K562 (cell line): ENCODE measurements at regions not wholly inside any gene's neighbourhood (a gene's known extent, or its start where the extent isn't known, plus 50 kb on each side); places are given as distances from the start of the nearest gene placed in this dataset.

Experiments used
- COPS2 ChIP-seq: fragments of 450-650 bp; conservative IDR thresholded peaks from 2 replicates; pipeline ENCODE4 v1.6.1; 2016; ENCODE audit warnings: mild to moderate bottlenecking, moderate library complexity
- KDM1A ChIP-seq, 2 experiments: fragments of 450-650 bp; IDR thresholded peaks; 2 replicates each; pipeline ENCODE4 v1.6.1; 2016; ENCODE audit warnings: mild to moderate bottlenecking in 2 of 2
- REST ChIP-seq, 2 experiments: fragments of 450-650 bp; formaldehyde crosslinking in 1 of 2; IDR thresholded peaks; 2 replicates each; pipeline versions ENCODE4 v1.4.0 to v1.6.1; 2014 to 2020; ENCODE audit warnings: mild to moderate bottlenecking in 2 of 2, borderline replicate concordance in 1 of 2, low read depth in 1 of 2
- RREB1 ChIP-seq: fragments of 250-450 bp; sonication (Bioruptor Pico); IDR thresholded peaks from 2 replicates; pipeline ENCODE4 v1.4.0; 2020
- TBP ChIP-seq: optimal IDR thresholded peaks from 2 replicates; pipeline ENCODE3; 2011; ENCODE audit warnings: low read depth, low read length, improper control_type of control experiment
- TF ChIP-seq, protein P1 (sequence below), 3 experiments: IDR thresholded peaks in 2 of 3; conservative IDR thresholded peaks in 1 of 3; 2 replicates each; pipeline ENCODE4 v1.5.1; 2011 to 2012; ENCODE audit warnings: low read length in 3 of 3, mild to moderate bottlenecking in 3 of 3, control low read depth in 2 of 3, improper control_type of control experiment in 1 of 3, inconsistent platforms in 1 of 3, low read depth in 1 of 3, mixed read lengths in 1 of 3, moderate library complexity in 1 of 3; ENCODE audit not compliant: insufficient read depth in 2 of 3

DNA sequence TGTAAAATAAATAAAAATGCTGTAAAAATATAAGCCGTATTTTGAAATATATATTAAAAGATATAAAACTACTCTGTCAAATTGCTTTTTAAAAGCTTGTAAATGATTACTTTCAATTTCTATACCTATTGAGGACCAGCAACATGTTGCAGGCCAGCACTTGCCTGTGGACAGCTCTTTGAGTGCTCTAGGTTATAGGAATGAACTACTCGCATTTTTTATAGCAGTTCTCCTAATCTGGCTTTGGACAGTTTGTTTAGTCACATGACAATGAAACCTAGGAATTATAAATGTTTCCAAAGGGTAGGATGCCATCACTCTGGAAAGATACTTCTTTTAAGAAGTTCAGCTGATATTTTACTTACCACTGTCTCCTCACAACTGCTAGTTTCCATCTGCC lies 117.7 kb upstream of the PTPRZ1 start:
- TF ChIP-seq, protein P1, sequence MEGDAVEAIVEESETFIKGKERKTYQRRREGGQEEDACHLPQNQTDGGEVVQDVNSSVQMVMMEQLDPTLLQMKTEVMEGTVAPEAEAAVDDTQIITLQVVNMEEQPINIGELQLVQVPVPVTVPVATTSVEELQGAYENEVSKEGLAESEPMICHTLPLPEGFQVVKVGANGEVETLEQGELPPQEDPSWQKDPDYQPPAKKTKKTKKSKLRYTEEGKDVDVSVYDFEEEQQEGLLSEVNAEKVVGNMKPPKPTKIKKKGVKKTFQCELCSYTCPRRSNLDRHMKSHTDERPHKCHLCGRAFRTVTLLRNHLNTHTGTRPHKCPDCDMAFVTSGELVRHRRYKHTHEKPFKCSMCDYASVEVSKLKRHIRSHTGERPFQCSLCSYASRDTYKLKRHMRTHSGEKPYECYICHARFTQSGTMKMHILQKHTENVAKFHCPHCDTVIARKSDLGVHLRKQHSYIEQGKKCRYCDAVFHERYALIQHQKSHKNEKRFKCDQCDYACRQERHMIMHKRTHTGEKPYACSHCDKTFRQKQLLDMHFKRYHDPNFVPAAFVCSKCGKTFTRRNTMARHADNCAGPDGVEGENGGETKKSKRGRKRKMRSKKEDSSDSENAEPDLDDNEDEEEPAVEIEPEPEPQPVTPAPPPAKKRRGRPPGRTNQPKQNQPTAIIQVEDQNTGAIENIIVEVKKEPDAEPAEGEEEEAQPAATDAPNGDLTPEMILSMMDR (IDR thresholded peaks at IDR 0.05 in 2 of 3, conservative IDR thresholded peaks at IDR 0.05 in 1 of 3; ENCODE audit: insufficient read depth in 2 of 3, low read depth in 1 of 3, low read length in 3 of 3): no peak
- TF ChIP-seq REST (IDR thresholded peaks at IDR 0.05; ENCODE audit: borderline replicate concordance) (no peak), REST (CRISPR knock-in tag; IDR thresholded peaks at IDR 0.05; ENCODE audit: low read depth) (no peak), KDM1A (IDR thresholded peaks at IDR 0.05) (no peak), COPS2 (no peak), RREB1 (CRISPR knock-in tag) (no peak), TBP (no peak)
